GM12872 (cell line): ENCODE measurements at regions not wholly inside any gene's neighbourhood (a gene's known extent, or its start where the extent isn't known, plus 50 kb on each side); places are given as distances from the start of the nearest gene placed in this dataset.
A peak's percentile ranks its signal among the peaks of the same experiment; 100 is the strongest.

Experiments
- CTCF ChIP-seq: IDR thresholded peaks from 3 replicates; pipeline ENCODE4 v1.5.1; 2011; ENCODE audit warnings: low read depth, mild to moderate bottlenecking, low read length, moderate library complexity; ENCODE audit not compliant: insufficient read depth

- no peak for TF ChIP-seq CTCF
Observed at GRCh38 chrY:7529396-7529795, 617.8 kb upstream of the AMELY start.

GRCh38 chrY:7518387-7518786 is 606.8 kb upstream of the AMELY start:
- no peak for TF ChIP-seq CTCF

- TF ChIP-seq CTCF: no peak
Observed at GRCh38 chrY:7516268-7516667, 604.7 kb upstream of the AMELY start.

GRCh38 chrY:7515812-7516211 is 604.3 kb upstream of the AMELY start:
- TF ChIP-seq CTCF: no peak

GRCh38 chrY:7502896-7503295 is 591.3 kb upstream of the AMELY start:
- TF ChIP-seq CTCF: no peak

GRCh38 chrY:7501236-7501635 is 589.7 kb upstream of the AMELY start:
- no peak for TF ChIP-seq CTCF

GRCh38 chrY:7496001-7496400 is 584.4 kb upstream of the AMELY start:
- no peak for TF ChIP-seq CTCF

- TF ChIP-seq CTCF: 0 out of 3 replicates have a peak, but pooled peaks have one; percentile 21
Observed at GRCh38 chrY:7471976-7472375, 560.4 kb upstream of the AMELY start.
